ENCODE measurements at regions not wholly inside any gene's neighbourhood (a gene's known extent, or its start where the extent isn't known, plus 50 kb on each side); places are given as distances from the start of the nearest gene placed in this dataset.

DNA sequence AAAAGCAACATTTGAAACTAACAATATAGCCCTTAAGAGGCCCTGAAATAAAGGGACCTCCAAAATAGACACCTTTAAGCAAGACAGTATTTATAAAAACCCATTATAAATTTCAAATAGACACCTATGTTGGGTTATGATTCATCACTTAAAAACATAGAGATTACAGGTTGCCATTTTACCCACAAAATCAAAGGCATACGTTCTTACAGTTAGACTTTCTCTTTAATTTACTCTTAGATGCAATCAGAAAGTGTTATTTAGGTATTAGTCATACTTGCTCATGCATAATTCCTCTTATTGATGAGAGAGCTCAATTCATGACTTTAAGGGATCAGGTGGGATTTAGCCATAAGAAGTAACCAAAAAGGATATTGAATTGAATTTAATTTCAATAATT, 51.5 kb upstream of the TMEM200A start (continued):
- TF ChIP-seq, protein P1, sequence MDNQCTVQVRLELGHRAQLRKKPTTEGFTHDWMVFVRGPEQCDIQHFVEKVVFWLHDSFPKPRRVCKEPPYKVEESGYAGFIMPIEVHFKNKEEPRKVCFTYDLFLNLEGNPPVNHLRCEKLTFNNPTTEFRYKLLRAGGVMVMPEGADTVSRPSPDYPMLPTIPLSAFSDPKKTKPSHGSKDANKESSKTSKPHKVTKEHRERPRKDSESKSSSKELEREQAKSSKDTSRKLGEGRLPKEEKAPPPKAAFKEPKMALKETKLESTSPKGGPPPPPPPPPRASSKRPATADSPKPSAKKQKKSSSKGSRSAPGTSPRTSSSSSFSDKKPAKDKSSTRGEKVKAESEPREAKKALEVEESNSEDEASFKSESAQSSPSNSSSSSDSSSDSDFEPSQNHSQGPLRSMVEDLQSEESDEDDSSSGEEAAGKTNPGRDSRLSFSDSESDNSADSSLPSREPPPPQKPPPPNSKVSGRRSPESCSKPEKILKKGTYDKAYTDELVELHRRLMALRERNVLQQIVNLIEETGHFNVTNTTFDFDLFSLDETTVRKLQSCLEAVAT (IDR thresholded peaks at IDR 0.05) = no peak
- no peak for TF ChIP-seq SMC3 (IDR thresholded peaks at IDR 0.05; ENCODE audit: borderline replicate concordance, low read length)
- TF ChIP-seq YBX1 (IDR thresholded peaks at IDR 0.05) = no peak
- TF ChIP-seq TCF7 (IDR thresholded peaks at IDR 0.05; ENCODE audit: borderline replicate concordance) = no peak
- no peak for TF ChIP-seq POLR2A (IDR thresholded peaks at IDR 0.05; ENCODE audit: low read depth, low read length)
- TF ChIP-seq RAD21 (IDR thresholded peaks at IDR 0.05; ENCODE audit: insufficient read depth, low read depth, low read length) = no peak
- TF ChIP-seq, protein P2, sequence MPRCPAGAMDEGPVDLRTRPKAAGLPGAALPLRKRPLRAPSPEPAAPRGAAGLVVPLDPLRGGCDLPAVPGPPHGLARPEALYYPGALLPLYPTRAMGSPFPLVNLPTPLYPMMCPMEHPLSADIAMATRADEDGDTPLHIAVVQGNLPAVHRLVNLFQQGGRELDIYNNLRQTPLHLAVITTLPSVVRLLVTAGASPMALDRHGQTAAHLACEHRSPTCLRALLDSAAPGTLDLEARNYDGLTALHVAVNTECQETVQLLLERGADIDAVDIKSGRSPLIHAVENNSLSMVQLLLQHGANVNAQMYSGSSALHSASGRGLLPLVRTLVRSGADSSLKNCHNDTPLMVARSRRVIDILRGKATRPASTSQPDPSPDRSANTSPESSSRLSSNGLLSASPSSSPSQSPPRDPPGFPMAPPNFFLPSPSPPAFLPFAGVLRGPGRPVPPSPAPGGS (IDR thresholded peaks at IDR 0.05; ENCODE audit: borderline replicate concordance, insufficient read depth, low read depth, low read length, poor library complexity, severe bottlenecking) = no peak
- TF ChIP-seq ZNF274 (IDR thresholded peaks at IDR 0.05; ENCODE audit: insufficient read depth, insufficient read length) = no peak
- TF ChIP-seq CREM (IDR thresholded peaks at IDR 0.05; ENCODE audit: low read depth) = no peak
- TF ChIP-seq SREBF1 (IDR thresholded peaks at IDR 0.05; ENCODE audit: low read length) = no peak
- peak; percentile 26; the same call in 1 of the 2 replicates for TF ChIP-seq DPF2 (IDR thresholded peaks at IDR 0.05)
- TF ChIP-seq YY1 (IDR thresholded peaks at IDR 0.05; ENCODE audit: low read depth, low read length) = no peak
- TF ChIP-seq, protein P3, sequence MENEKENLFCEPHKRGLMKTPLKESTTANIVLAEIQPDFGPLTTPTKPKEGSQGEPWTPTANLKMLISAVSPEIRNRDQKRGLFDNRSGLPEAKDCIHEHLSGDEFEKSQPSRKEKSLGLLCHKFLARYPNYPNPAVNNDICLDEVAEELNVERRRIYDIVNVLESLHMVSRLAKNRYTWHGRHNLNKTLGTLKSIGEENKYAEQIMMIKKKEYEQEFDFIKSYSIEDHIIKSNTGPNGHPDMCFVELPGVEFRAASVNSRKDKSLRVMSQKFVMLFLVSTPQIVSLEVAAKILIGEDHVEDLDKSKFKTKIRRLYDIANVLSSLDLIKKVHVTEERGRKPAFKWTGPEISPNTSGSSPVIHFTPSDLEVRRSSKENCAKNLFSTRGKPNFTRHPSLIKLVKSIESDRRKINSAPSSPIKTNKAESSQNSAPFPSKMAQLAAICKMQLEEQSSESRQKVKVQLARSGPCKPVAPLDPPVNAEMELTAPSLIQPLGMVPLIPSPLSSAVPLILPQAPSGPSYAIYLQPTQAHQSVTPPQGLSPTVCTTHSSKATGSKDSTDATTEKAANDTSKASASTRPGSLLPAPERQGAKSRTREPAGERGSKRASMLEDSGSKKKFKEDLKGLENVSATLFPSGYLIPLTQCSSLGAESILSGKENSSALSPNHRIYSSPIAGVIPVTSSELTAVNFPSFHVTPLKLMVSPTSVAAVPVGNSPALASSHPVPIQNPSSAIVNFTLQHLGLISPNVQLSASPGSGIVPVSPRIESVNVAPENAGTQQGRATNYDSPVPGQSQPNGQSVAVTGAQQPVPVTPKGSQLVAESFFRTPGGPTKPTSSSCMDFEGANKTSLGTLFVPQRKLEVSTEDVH (IDR thresholded peaks at IDR 0.05; ENCODE audit: low read depth, partially characterized antibody) = no peak
- no peak for TF ChIP-seq RELA (IDR thresholded peaks at IDR 0.05; ENCODE audit: borderline replicate concordance, partially characterized antibody)
- TF ChIP-seq TCF3 (IDR thresholded peaks at IDR 0.05; ENCODE audit: borderline replicate concordance, insufficient read depth, low read depth, low read length) = no peak
